Ovary (tissue), 3 donors: ENCODE measurements at regions not wholly inside any gene's neighbourhood (a gene's known extent, or its start where the extent isn't known, plus 50 kb on each side); places are given as distances from the start of the nearest gene placed in this dataset.

ENCODE experiments used
- EP300 ChIP-seq: sonication (generic); formaldehyde crosslinking; IDR thresholded peaks from one replicate; pipeline ENCODE4 v1.6.1; 2017; ENCODE audit warnings: antibody characterized with exemption
- POLR2A ChIP-seq: fragments of 450-650 bp; IDR thresholded peaks from one replicate; pipeline ENCODE4 v1.6.1; 2017; ENCODE audit warnings: antibody characterized with exemption, mild to moderate bottlenecking, moderate library complexity
- TF ChIP-seq, protein P1 (sequence below), 3 donors: fragments of 450-650 bp in 2 of 3; fragments of 200-600 bp in 1 of 3; IDR thresholded peaks; one replicate each; pipeline versions ENCODE4 v1.5.1 to v1.8.0; 2016 to 2022; ENCODE audit warnings: antibody characterized with exemption in 3 of 3, mild to moderate bottlenecking in 1 of 3
- donor health status: DM: no; HTN: no; CAD: no.

- TF ChIP-seq POLR2A, result no peak
- TF ChIP-seq, protein P1, sequence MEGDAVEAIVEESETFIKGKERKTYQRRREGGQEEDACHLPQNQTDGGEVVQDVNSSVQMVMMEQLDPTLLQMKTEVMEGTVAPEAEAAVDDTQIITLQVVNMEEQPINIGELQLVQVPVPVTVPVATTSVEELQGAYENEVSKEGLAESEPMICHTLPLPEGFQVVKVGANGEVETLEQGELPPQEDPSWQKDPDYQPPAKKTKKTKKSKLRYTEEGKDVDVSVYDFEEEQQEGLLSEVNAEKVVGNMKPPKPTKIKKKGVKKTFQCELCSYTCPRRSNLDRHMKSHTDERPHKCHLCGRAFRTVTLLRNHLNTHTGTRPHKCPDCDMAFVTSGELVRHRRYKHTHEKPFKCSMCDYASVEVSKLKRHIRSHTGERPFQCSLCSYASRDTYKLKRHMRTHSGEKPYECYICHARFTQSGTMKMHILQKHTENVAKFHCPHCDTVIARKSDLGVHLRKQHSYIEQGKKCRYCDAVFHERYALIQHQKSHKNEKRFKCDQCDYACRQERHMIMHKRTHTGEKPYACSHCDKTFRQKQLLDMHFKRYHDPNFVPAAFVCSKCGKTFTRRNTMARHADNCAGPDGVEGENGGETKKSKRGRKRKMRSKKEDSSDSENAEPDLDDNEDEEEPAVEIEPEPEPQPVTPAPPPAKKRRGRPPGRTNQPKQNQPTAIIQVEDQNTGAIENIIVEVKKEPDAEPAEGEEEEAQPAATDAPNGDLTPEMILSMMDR (IDR thresholded peaks at IDR 0.05), result no peak
- TF ChIP-seq EP300, result no peak
Measured at GRCh38 chr5:52626312-52626711, 161.4 kb upstream of the ITGA1 start.
